Ishikawa (cell line): ENCODE measurements at regions not wholly inside any gene's neighbourhood (a gene's known extent, or its start where the extent isn't known, plus 50 kb on each side); places are given as distances from the start of the nearest gene placed in this dataset.

Experiments used
- CEBPB ChIP-seq: IDR thresholded peaks from 2 replicates; pipeline ENCODE4 v1.6.1; 2012
- CREB1 ChIP-seq: IDR thresholded peaks from 2 replicates; pipeline ENCODE4 v1.6.1; 2012; ENCODE audit warnings: low read depth
- EGR1 ChIP-seq: IDR thresholded peaks from 2 replicates; pipeline ENCODE4 v1.6.1; 2012
- EP300 ChIP-seq: IDR thresholded peaks from 2 replicates; pipeline ENCODE4 v1.6.1; 2012; ENCODE audit warnings: borderline replicate concordance
- FOXM1 ChIP-seq: IDR thresholded peaks from 2 replicates; pipeline ENCODE4 v1.6.1; 2012; ENCODE audit warnings: low read depth, borderline replicate concordance
- MAX ChIP-seq: IDR thresholded peaks from 2 replicates; pipeline ENCODE4 v1.6.1; 2012
- NFIC ChIP-seq: IDR thresholded peaks from 2 replicates; pipeline ENCODE4 v1.6.1; 2012
- RAD21 ChIP-seq: IDR thresholded peaks from 2 replicates; pipeline ENCODE4 v1.6.1; 2012; ENCODE audit warnings: low read depth
- REST ChIP-seq: IDR thresholded peaks from 2 replicates; pipeline ENCODE4 v1.6.1; 2012; ENCODE audit warnings: low read depth, mild to moderate bottlenecking
- TAF1 ChIP-seq: IDR thresholded peaks from 2 replicates; pipeline ENCODE4 v1.6.1; 2012; ENCODE audit warnings: low read depth, mild to moderate bottlenecking
- TCF12 ChIP-seq: IDR thresholded peaks from 2 replicates; pipeline ENCODE4 v1.6.1; 2012; ENCODE audit warnings: low read depth
- TEAD4 ChIP-seq: IDR thresholded peaks from 2 replicates; pipeline ENCODE4 v1.6.1; 2012
- USF1 ChIP-seq: IDR thresholded peaks from 2 replicates; pipeline ENCODE4 v1.6.1; 2012
- YY1 ChIP-seq: IDR thresholded peaks from 2 replicates; pipeline ENCODE4 v1.6.1; 2012; ENCODE audit warnings: low read depth
- ZBTB7A ChIP-seq: IDR thresholded peaks from 2 replicates; pipeline ENCODE4 v1.6.1; 2012; ENCODE audit warnings: low read depth

GRCh38 chr6:1054653-1055014, 257.3 kb upstream of the FOXQ1 start:
- no peak for TF ChIP-seq TAF1
- no peak for TF ChIP-seq NFIC
- no peak for TF ChIP-seq USF1
- TF ChIP-seq MAX: no peak
- TF ChIP-seq TEAD4: no peak
- no peak for TF ChIP-seq RAD21
- TF ChIP-seq REST: no peak
- no peak for TF ChIP-seq ZBTB7A
- no peak for TF ChIP-seq FOXM1

- TF ChIP-seq NFIC (no peak), CEBPB (no peak), FOXM1 (no peak), TEAD4 (no peak), EGR1 (no peak), MAX (no peak), EP300 (no peak), USF1 (no peak), TAF1 (no peak), RAD21 (no peak), TCF12 (no peak), YY1 (no peak), ZBTB7A (no peak)
These were observed 258.3 kb upstream of the FOXQ1 start for GRCh38 chr6:1053586-1053985.

- TF ChIP-seq TEAD4: no peak
- no peak for TF ChIP-seq EP300
- TF ChIP-seq NFIC: no peak
- no peak for TF ChIP-seq EGR1
- no peak for TF ChIP-seq REST
- TF ChIP-seq USF1: no peak
- no peak for TF ChIP-seq TAF1
- no peak for TF ChIP-seq ZBTB7A
- TF ChIP-seq RAD21: no peak
These were observed 259.6 kb upstream of the FOXQ1 start for GRCh38 chr6:1052262-1052661.

- 0 out of 2 replicates have a peak, but pooled peaks have one; percentile 13 for TF ChIP-seq MAX
- TF ChIP-seq EGR1: no peak
These were observed 262.0 kb upstream of the FOXQ1 start for GRCh38 chr6:1049900-1050299.

- TF ChIP-seq NFIC: no peak
- TF ChIP-seq TEAD4: no peak
- no peak for TF ChIP-seq EGR1
- TF ChIP-seq RAD21: no peak
- no peak for TF ChIP-seq TCF12
- TF ChIP-seq USF1: no peak
- no peak for TF ChIP-seq CREB1
- no peak for TF ChIP-seq ZBTB7A
- TF ChIP-seq FOXM1: no peak
- TF ChIP-seq EP300: no peak
- no peak for TF ChIP-seq TAF1
- TF ChIP-seq MAX: no peak
These were observed 262.7 kb upstream of the FOXQ1 start for GRCh38 chr6:1049170-1049569.
